ENCODE measurements at regions not wholly inside any gene's neighbourhood (a gene's known extent, or its start where the extent isn't known, plus 50 kb on each side); places are given as distances from the start of the nearest gene placed in this dataset.

DNA sequence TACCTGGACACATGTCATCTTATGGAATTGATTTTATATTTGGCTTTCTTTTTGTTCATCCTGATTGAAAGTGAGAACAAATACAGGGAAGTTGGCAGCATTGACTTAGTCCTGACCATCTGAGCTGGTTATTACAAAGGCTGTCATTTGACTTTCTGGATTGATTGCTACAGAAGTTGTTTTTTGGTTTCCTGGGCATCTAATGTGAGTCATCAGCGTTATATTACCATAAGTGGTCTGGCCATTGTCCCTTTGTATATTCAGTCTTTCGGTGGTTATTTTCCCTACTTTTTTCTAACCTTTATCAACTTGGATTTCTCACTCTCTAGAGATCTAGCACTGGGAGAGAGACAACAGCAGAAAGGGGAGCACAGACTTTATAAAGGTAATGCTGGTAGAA is 1646.5 kb downstream of the MRPL39 start:
- Histone ChIP-seq H3K36me3 (ENCODE audit: insufficient read depth, low read length) (no peaks in the 10 kb centered on the region), H3K27me3 (ENCODE audit: insufficient read depth, low read length) (no peaks in the 10 kb centered on the region), H4K20me1 (ENCODE audit: insufficient read depth, low read length) (no peaks in the 10 kb centered on the region), H3K27ac (ENCODE audit: low read depth, low read length) (no peak overlapping the region), H3K79me2 (ENCODE audit: insufficient read depth, low read length) (no peaks in the 10 kb centered on the region), H2AFZ (ENCODE audit: low read length) (no peak overlapping the region), H3K4me2 (ENCODE audit: insufficient read depth, low read length) (no peak overlapping the region), H3K4me3 (ENCODE audit: insufficient read depth, low read length) (no peak overlapping the region), H3K4me1 (ENCODE audit: insufficient read depth, low read length) (no peaks in the 10 kb centered on the region), H3K9me3 (ENCODE audit: low read depth, low read length) (peaks cover 2% of the 10 kb centered on the region)
- TF ChIP-seq, protein P1, sequence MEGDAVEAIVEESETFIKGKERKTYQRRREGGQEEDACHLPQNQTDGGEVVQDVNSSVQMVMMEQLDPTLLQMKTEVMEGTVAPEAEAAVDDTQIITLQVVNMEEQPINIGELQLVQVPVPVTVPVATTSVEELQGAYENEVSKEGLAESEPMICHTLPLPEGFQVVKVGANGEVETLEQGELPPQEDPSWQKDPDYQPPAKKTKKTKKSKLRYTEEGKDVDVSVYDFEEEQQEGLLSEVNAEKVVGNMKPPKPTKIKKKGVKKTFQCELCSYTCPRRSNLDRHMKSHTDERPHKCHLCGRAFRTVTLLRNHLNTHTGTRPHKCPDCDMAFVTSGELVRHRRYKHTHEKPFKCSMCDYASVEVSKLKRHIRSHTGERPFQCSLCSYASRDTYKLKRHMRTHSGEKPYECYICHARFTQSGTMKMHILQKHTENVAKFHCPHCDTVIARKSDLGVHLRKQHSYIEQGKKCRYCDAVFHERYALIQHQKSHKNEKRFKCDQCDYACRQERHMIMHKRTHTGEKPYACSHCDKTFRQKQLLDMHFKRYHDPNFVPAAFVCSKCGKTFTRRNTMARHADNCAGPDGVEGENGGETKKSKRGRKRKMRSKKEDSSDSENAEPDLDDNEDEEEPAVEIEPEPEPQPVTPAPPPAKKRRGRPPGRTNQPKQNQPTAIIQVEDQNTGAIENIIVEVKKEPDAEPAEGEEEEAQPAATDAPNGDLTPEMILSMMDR (IDR thresholded peaks at IDR 0.05; ENCODE audit: extremely low read depth, low read depth, low read length), result no peak
- no peak for DNase-seq (ENCODE audit: insufficient read length, low spot score, missing footprints)

DNA sequence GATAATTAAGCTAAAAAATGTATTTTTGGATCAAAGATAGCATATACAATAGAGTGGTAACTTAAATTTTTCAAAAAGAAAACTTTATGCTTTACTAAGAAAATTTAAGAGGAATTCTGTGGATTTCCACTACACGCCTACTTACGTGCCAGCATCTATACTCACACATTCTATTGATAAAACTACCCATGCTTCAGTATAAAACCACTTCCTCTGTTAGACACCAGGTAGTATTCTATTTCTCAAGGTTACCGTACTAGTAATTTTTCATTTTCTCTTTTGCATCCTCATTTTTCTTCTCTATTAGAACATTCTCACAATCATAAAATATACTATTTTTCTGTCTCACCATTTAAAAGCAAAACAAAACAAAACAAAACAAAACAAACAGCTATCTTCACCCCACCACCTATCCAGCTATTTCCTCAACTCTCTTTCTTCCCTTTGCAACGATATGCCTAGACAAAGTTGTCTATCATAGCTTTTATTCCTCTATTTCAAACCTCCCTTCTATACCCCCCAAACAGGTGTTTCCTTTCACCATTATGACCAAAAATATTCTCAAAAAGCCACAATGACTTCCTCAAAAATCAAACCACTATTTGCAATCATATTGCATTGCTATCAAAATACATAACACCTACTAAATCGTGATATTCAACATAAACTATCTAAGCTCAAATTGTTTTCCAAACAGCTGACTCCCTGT is 1652.0 kb downstream of the MRPL39 start:
- DNase-seq (ENCODE audit: insufficient read length, low spot score, missing footprints), result peak; percentile 8
- H3K9me3 ChIP-seq (ENCODE audit: low read depth, low read length), result peaks cover 2% of the 10 kb centered on the region
- no peaks in the 10 kb centered on the region for H3K27me3 ChIP-seq (ENCODE audit: insufficient read depth, low read length)
- H2AFZ ChIP-seq (ENCODE audit: low read length), result no peak overlapping the region
- H3K4me2 ChIP-seq (ENCODE audit: insufficient read depth, low read length), result no peak overlapping the region
- H3K4me1 ChIP-seq (ENCODE audit: insufficient read depth, low read length), result no peaks in the 10 kb centered on the region
- TF ChIP-seq, protein P1 (IDR thresholded peaks at IDR 0.05; ENCODE audit: extremely low read depth, low read depth, low read length), result no peak
- H3K36me3 ChIP-seq (ENCODE audit: insufficient read depth, low read length), result no peaks in the 10 kb centered on the region
- H3K27ac ChIP-seq (ENCODE audit: low read depth, low read length), result no peak overlapping the region
- no peak overlapping the region for H3K4me3 ChIP-seq (ENCODE audit: insufficient read depth, low read length)
- H4K20me1 ChIP-seq (ENCODE audit: insufficient read depth, low read length), result no peaks in the 10 kb centered on the region
- H3K79me2 ChIP-seq (ENCODE audit: insufficient read depth, low read length), result no peaks in the 10 kb centered on the region

DNA sequence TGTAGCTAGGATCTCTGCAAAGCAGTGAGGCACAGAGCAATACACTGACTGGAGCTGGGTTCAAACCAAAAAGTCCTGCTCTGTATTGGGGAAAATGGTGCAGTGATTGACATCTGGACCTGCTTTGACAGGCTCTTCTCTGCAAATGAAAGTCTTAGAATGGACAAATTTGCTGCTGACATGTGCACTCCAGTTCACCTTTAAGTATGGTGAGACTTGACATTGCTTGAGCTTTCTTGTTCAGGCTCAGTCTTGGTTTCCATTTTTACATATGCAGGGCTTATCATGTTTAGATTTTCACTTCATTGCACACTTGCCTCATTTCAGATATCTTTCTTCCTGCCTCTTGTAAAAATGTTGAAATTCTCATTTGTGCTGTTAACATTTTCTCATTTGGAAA is 1655.0 kb downstream of the MRPL39 start:
- no peak for DNase-seq (ENCODE audit: insufficient read length, low spot score, missing footprints)

DNA sequence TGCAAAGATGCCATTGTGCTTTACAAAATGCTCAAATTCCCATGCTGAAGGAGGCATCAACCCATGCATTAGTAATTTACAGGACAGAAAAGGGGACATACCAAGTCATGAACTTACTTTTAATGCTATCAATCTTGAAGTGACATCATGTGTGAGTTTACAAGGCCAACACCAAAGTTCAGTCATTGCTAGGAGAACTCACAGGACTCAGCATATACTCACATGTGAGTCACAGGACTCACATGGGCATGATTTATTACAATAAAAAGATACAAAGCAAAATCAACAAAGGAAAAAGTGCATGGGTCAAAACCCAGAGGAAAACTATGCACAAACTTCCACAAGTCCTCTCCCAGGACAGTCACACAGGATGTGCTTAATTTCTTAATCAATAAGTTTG is 1656.0 kb downstream of the MRPL39 start:
- Histone ChIP-seq H3K9me3 (ENCODE audit: low read depth, low read length) (peaks cover 10% of the 10 kb centered on the region), H3K4me1 (ENCODE audit: insufficient read depth, low read length) (no peaks in the 10 kb centered on the region), H3K4me2 (ENCODE audit: insufficient read depth, low read length) (no peak overlapping the region), H3K4me3 (ENCODE audit: insufficient read depth, low read length) (no peak overlapping the region), H3K36me3 (ENCODE audit: insufficient read depth, low read length) (no peaks in the 10 kb centered on the region), H2AFZ (ENCODE audit: low read length) (no peak overlapping the region), H4K20me1 (ENCODE audit: insufficient read depth, low read length) (no peaks in the 10 kb centered on the region), H3K79me2 (ENCODE audit: insufficient read depth, low read length) (no peaks in the 10 kb centered on the region), H3K27me3 (ENCODE audit: insufficient read depth, low read length) (no peaks in the 10 kb centered on the region), H3K27ac (ENCODE audit: low read depth, low read length) (no peak overlapping the region)
- no peak for DNase-seq (ENCODE audit: insufficient read length, low spot score, missing footprints)
- TF ChIP-seq, protein P1 (IDR thresholded peaks at IDR 0.05; ENCODE audit: extremely low read depth, low read depth, low read length), result no peak

More for the DNA sequence above, 1655.0 kb downstream of the MRPL39 start:
- Histone ChIP-seq H3K9me3 (ENCODE audit: low read depth, low read length) (peaks cover 8% of the 10 kb centered on the region), H3K4me3 (ENCODE audit: insufficient read depth, low read length) (no peak overlapping the region), H3K27me3 (ENCODE audit: insufficient read depth, low read length) (no peaks in the 10 kb centered on the region), H4K20me1 (ENCODE audit: insufficient read depth, low read length) (no peaks in the 10 kb centered on the region), H3K79me2 (ENCODE audit: insufficient read depth, low read length) (no peaks in the 10 kb centered on the region), H3K4me1 (ENCODE audit: insufficient read depth, low read length) (no peaks in the 10 kb centered on the region), H3K36me3 (ENCODE audit: insufficient read depth, low read length) (no peaks in the 10 kb centered on the region), H2AFZ (ENCODE audit: low read length) (no peak overlapping the region), H3K4me2 (ENCODE audit: insufficient read depth, low read length) (no peak overlapping the region), H3K27ac (ENCODE audit: low read depth, low read length) (no peak overlapping the region)
- TF ChIP-seq, protein P1 (IDR thresholded peaks at IDR 0.05; ENCODE audit: extremely low read depth, low read depth, low read length), result no peak
